ENCODE measurements at regions not wholly inside any gene's neighbourhood (a gene's known extent, or its start where the extent isn't known, plus 50 kb on each side); places are given as distances from the start of the nearest gene placed in this dataset.
"Not testable (repeated sequence)": the region's sequence is repeated elsewhere in the genome, so short reads cannot be mapped to it uniquely, and the experiment has no call there.

DNA sequence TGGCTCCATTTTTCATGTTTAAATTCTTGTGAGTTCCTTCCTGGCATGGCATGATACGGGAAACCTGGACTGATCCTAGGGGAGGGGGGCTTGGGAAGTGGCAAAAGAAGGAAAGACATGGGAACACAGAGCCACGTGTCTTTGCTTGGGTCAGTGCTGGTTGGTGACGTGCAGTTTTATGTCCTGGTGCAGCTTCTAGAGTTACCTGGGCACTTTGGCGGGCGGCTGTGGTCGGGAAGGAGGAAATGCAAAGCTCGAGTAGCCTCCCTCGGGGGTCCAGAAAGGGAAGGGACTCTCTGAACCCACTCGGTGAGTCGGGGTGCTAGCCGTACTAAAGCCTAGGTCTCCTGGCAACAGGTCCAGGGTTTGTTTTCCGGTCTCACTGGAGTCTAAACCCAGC lies 94.6 kb downstream of the APOB start:
- no peak overlapping the region for H3K27ac ChIP-seq
- TF ChIP-seq, protein P1, sequence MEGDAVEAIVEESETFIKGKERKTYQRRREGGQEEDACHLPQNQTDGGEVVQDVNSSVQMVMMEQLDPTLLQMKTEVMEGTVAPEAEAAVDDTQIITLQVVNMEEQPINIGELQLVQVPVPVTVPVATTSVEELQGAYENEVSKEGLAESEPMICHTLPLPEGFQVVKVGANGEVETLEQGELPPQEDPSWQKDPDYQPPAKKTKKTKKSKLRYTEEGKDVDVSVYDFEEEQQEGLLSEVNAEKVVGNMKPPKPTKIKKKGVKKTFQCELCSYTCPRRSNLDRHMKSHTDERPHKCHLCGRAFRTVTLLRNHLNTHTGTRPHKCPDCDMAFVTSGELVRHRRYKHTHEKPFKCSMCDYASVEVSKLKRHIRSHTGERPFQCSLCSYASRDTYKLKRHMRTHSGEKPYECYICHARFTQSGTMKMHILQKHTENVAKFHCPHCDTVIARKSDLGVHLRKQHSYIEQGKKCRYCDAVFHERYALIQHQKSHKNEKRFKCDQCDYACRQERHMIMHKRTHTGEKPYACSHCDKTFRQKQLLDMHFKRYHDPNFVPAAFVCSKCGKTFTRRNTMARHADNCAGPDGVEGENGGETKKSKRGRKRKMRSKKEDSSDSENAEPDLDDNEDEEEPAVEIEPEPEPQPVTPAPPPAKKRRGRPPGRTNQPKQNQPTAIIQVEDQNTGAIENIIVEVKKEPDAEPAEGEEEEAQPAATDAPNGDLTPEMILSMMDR (IDR thresholded peaks at IDR 0.05) = no peak
- TF ChIP-seq ZFX (IDR thresholded peaks at IDR 0.05; ENCODE audit: borderline replicate concordance) = no peak

DNA sequence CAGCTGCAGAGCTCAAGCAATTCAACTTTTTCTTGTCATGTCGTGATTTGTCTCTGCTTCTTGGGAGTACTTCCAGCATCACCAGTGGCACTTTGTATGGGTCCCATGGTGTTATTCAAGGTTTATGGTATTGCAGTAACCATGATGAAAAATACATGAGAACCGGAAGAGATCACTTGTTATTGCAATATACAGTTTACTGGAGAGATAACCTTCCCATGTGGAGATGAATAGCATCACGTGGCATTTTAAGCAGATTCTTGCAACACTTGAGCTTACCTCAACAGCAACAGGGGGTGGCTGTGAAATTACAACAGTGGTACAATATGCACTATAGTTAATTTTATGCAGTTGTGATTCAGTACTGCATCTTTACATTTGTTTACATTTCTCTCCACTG lies 97.4 kb downstream of the APOB start:
- no peak overlapping the region for H3K27ac ChIP-seq
- TF ChIP-seq ZFX (IDR thresholded peaks at IDR 0.05; ENCODE audit: borderline replicate concordance) = no peak
- TF ChIP-seq, protein P1 (IDR thresholded peaks at IDR 0.05) = no peak

DNA sequence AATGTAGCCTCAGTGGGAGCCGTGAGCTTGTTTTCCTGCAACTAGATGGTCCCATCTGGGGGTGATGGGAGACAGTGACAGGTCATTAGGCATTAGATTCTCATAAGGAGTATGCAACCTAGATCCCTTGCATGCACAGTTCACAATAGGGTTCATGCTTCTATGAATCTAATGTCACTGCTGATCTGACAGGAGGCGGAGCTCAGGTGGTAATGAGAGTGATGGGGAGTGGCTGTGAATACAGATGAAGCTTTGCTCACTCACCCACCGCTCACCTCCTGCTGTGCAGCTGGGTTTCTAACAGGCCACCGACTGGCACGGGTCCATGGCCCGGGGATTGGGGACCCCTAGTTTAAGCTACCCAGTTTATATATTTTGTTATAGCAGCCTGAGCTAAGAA lies 100.2 kb downstream of the APOB start:
- H3K27ac ChIP-seq = not testable (repeated sequence)

DNA sequence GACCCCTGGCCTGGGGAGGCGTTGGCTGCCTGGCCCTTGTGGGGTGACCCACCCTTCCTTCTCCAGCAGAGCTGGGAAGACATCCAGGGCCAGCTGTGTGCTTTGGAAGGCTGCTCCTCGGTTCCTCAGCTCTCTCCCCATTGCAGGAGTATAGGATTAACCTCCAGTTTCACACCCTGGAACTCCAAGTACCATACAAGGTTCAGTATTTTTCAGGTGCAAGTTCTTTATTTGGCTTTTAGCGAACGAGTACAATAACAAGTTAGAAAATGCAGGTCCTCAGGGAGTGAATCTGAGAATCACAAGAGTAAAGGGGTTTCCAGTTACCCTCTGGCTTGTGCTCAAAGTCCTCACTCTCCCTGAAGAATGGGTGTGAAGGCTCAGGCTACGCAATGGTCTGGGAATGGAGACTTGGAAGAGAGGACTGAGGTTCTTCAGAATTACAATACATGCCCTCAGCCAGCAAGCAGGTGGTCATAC lies 101.2 kb downstream of the APOB start:
- TF ChIP-seq, protein P1 (IDR thresholded peaks at IDR 0.05) = no peak
- no peak for TF ChIP-seq ZFX (IDR thresholded peaks at IDR 0.05; ENCODE audit: borderline replicate concordance)
- H3K27ac ChIP-seq = no peak overlapping the region

DNA sequence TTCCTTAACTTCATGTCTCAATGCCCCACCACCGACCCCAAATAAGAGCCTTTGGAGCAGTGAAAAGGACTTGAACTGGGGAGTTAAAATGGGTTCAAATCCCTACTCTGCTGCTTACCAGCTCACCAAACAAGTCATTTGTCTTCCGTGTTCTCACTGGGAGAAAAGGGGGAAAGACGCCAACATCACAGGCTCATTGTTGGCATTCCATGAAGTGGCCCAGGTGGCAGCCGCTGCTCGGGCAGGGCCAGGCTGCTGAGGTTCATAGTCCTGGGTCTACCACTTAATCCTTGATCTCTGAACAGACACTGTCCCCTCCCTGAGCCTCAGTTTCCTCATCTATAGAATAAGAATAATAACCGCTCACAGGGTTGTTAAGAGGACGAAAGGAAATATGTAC lies 103.0 kb downstream of the APOB start:
- TF ChIP-seq, protein P1 (IDR thresholded peaks at IDR 0.05) = no peak
- no peak overlapping the region for H3K27ac ChIP-seq

DNA sequence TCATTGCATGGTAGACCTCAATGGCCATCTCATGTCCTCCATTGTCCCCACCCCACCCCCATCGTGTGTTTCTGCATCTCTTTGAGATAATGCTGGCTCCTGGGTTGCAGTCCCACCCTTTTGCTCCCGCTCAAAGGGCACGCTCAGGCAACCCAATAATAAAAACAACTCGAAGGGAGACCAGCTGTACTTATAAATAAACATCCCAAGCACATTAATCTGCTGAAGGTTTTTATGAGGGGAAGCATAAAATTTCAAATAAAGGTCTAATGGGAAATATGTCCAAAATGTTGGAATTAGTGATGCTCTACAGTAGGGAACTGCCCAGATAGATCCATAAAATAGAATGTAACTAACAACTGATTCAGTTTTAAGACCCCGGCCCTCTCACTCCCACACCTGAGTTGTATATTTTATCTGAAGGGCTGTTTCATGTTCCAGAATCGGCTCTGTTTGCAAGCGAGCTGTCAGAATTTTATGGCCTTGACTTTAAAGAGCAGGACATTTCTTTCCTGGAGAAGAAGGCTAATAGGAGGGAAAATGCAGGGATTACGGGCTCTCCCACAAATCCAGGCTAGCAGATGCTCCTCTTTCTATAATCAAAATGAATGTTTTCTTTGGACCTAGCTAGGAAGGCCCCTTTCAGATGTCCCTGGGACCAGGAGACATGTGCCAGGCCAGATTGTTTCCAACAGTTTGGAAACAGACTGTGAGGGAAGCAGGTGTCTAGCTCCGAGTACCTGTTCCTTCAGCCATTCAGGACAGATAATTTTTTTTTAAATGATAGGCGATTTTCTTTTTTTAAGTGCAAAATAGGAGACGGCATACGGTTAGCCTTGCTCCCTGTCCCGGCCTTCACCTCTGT lies 103.7 kb downstream of the APOB start:
- TF ChIP-seq, protein P1 (IDR thresholded peaks at IDR 0.05) = no peak
- TF ChIP-seq ZFX (IDR thresholded peaks at IDR 0.05; ENCODE audit: borderline replicate concordance) = no peak

DNA sequence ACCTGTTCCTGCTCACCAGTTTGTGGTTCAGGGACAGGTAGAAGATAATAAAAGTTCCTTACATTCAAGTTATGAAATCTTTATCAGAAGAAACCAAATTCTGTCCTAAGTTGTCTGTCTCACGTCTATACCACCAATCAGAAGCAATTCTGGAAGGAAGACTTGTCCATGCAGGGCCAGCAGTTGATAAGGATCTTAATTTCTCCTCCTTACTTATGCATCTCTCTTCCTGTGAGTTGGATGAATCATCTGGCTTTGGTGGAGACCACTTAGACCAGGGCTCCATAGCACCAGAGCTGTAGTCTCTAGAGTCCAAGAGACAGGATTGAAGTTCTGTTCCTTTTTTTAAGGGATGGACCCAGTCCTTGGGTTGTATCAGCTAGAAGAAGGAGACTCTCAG lies 106.5 kb downstream of the APOB start:
- no peak for TF ChIP-seq ZFX (IDR thresholded peaks at IDR 0.05; ENCODE audit: borderline replicate concordance)
- TF ChIP-seq, protein P1 (IDR thresholded peaks at IDR 0.05) = no peak

More for the DNA sequence above, 103.7 kb downstream of the APOB start:
- H3K27ac ChIP-seq = no peak overlapping the region

More for the DNA sequence above, 106.5 kb downstream of the APOB start:
- no peak overlapping the region for H3K27ac ChIP-seq
